ENCODE measurements at regions not wholly inside any gene's neighbourhood (a gene's known extent, or its start where the extent isn't known, plus 50 kb on each side); places are given as distances from the start of the nearest gene placed in this dataset.

GRCh38 chr17:79361873-79362771 is 248.7 kb downstream of the RBFOX3 start:
- no peak for DNase-seq (ENCODE audit: low read depth in 3 of 3, low spot score in 2 of 3)

GRCh38 chr17:79361221-79361734 is 249.6 kb downstream of the RBFOX3 start:
- no peak for DNase-seq (ENCODE audit: low read depth in 3 of 3, low spot score in 2 of 3)

- DNase-seq (ENCODE audit: low read depth in 3 of 3, low spot score in 2 of 3), result no peak
Observed at GRCh38 chr17:79360196-79360595, 250.7 kb downstream of the RBFOX3 start.

- no peak for DNase-seq (ENCODE audit: low read depth in 3 of 3, low spot score in 2 of 3)
Observed at GRCh38 chr17:79356839-79357447, 253.9 kb downstream of the RBFOX3 start.

- no peak for DNase-seq (ENCODE audit: low read depth in 3 of 3, low spot score in 2 of 3)
Observed at GRCh38 chr17:79355165-79355564, 255.7 kb downstream of the RBFOX3 start.

GRCh38 chr17:79354173-79354820 is 256.6 kb downstream of the RBFOX3 start:
- no peak for DNase-seq (ENCODE audit: low read depth in 3 of 3, low spot score in 2 of 3)

- DNase-seq (ENCODE audit: low read depth in 3 of 3, low spot score in 2 of 3), result no peak
Observed at GRCh38 chr17:79353548-79353947, 257.3 kb downstream of the RBFOX3 start.

- DNase-seq (ENCODE audit: low read depth in 3 of 3, low spot score in 2 of 3), result no peak
Observed at GRCh38 chr17:79353016-79353415, 257.8 kb downstream of the RBFOX3 start.

- no peak for DNase-seq (ENCODE audit: low read depth in 3 of 3, low spot score in 2 of 3)
Observed at GRCh38 chr17:79350533-79350932, 260.3 kb downstream of the RBFOX3 start.

GRCh38 chr17:79349506-79350400 is 261.1 kb downstream of the RBFOX3 start:
- no peak for DNase-seq (ENCODE audit: low read depth in 3 of 3, low spot score in 2 of 3)

- no peak for DNase-seq (ENCODE audit: low read depth in 3 of 3, low spot score in 2 of 3)
Observed at GRCh38 chr17:79342376-79342775, 267.8 kb downstream of the ENGASE start.

GRCh38 chr17:79341816-79342215 is 267.2 kb downstream of the ENGASE start:
- DNase-seq (ENCODE audit: low read depth in 3 of 3, low spot score in 2 of 3), result no peak

- no peak for DNase-seq (ENCODE audit: low read depth in 3 of 3, low spot score in 2 of 3)
Observed at GRCh38 chr17:79341222-79341780, 266.7 kb downstream of the ENGASE start.

GRCh38 chr17:79340333-79341221 is 266.0 kb downstream of the ENGASE start:
- no peak for DNase-seq (ENCODE audit: low read depth in 3 of 3, low spot score in 2 of 3)

GRCh38 chr17:79339321-79339720 is 264.7 kb downstream of the ENGASE start:
- no peak for DNase-seq (ENCODE audit: low read depth in 3 of 3, low spot score in 2 of 3)

GRCh38 chr17:79338604-79339003 is 264.0 kb downstream of the ENGASE start:
- DNase-seq (ENCODE audit: low read depth in 3 of 3, low spot score in 2 of 3), result no peak

- DNase-seq (ENCODE audit: low read depth in 3 of 3, low spot score in 2 of 3), result peak in 1 of 3 donors; percentile 13
Observed at GRCh38 chr17:79338152-79338551, 263.5 kb downstream of the ENGASE start.

- no peak for DNase-seq (ENCODE audit: low read depth in 3 of 3, low spot score in 2 of 3)
Observed at GRCh38 chr17:79337053-79337452, 262.4 kb downstream of the ENGASE start.

GRCh38 chr17:79335456-79335855 is 260.8 kb downstream of the ENGASE start:
- no peak for DNase-seq (ENCODE audit: low read depth in 3 of 3, low spot score in 2 of 3)

Data from right renal cortex interstitium (tissue), 3 donors.